ENCODE measurements at regions not wholly inside any gene's neighbourhood (a gene's known extent, or its start where the extent isn't known, plus 50 kb on each side); places are given as distances from the start of the nearest gene placed in this dataset.

DNA sequence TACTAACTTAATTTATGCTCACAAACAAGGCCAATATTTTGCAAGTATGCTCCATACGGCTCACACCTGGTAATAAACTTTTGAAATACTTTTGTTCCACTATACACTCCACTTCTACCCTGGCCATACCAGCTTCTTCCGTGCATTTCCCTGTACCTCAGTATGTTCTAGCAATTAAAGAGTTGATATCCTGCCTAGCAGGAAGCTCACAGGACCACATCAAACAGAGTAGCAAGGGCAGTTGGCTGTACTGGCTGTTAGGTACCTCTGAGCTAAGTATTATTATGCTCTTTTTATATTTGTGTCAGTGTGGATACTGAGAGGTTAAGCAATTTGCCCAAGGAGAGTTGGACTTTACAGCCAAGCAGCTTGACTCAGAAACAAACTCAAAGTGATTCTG, 257.7 kb downstream of the SLITRK6 start:
- no peak for DNase-seq (ENCODE audit: low read depth)
- no peak overlapping the region for H3K4me3 ChIP-seq (ENCODE audit: low read depth, low read length)
- TF ChIP-seq, protein P1, sequence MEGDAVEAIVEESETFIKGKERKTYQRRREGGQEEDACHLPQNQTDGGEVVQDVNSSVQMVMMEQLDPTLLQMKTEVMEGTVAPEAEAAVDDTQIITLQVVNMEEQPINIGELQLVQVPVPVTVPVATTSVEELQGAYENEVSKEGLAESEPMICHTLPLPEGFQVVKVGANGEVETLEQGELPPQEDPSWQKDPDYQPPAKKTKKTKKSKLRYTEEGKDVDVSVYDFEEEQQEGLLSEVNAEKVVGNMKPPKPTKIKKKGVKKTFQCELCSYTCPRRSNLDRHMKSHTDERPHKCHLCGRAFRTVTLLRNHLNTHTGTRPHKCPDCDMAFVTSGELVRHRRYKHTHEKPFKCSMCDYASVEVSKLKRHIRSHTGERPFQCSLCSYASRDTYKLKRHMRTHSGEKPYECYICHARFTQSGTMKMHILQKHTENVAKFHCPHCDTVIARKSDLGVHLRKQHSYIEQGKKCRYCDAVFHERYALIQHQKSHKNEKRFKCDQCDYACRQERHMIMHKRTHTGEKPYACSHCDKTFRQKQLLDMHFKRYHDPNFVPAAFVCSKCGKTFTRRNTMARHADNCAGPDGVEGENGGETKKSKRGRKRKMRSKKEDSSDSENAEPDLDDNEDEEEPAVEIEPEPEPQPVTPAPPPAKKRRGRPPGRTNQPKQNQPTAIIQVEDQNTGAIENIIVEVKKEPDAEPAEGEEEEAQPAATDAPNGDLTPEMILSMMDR (IDR thresholded peaks at IDR 0.05; ENCODE audit: control insufficient read depth, extremely low read depth, insufficient read depth), result no peak

DNA sequence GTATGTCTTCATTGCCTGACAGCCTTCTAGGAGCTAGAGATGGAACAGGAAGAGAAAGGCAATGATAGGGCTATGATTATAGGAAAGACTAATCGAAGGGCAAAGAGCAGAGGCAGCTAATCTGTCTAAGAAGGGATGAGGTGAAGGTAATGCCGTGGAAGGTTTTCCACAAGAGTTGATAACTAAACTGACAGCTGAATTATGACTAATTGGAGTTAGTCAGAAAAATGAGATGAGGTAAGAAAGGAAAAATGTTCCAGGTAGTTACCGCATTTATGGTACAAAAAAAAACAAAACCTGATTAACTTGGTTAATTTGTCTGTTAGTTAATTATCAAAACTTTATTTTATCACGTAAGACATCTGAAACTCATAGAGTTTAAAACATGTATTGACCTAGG, 260.3 kb downstream of the SLITRK6 start:
- TF ChIP-seq, protein P1 (IDR thresholded peaks at IDR 0.05; ENCODE audit: control insufficient read depth, extremely low read depth, insufficient read depth), result no peak
- no peak for DNase-seq (ENCODE audit: low read depth)
- H3K4me3 ChIP-seq (ENCODE audit: low read depth, low read length), result no peak overlapping the region

DNA sequence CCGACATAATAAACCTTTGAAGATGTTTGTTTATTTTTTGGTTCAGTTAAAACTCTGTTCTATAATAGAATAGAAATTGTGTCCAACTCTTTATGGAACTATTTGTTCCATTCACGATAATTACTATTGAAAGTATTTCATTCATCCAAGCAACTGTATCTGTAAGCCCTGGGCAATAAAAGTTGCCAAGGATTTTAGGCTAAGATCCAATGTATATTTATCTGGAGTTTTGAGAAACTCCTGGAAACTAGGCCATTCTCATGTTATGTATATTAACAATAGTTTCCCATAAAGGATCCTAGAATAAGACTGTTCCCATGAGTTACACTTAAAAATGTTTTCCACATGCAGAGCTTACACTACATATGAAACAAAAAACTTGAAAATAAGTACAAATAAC, 261.6 kb downstream of the SLITRK6 start:
- DNase-seq (ENCODE audit: low read depth), result no peak
- TF ChIP-seq, protein P1 (IDR thresholded peaks at IDR 0.05; ENCODE audit: control insufficient read depth, extremely low read depth, insufficient read depth), result no peak

DNA sequence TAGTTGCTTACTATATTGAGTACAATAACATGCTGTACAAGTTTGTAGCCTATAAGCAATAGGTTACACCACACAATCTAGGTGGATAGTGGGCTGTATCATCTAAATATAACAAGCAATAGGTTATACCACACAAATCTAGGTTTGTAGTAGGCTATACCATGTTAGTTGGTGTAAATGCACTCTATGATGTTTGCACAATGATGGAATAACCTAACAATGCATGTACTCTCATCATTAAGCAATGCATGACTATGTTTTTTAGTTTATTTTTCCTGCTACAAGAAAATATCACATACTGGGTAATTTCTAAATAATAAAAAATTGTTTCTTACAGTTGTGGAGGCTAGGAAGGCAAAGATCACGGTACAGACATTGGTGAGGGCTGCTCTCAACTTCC, 262.5 kb downstream of the SLITRK6 start:
- H3K4me3 ChIP-seq (ENCODE audit: low read depth, low read length), result no peak overlapping the region
- TF ChIP-seq, protein P1 (IDR thresholded peaks at IDR 0.05; ENCODE audit: control insufficient read depth, extremely low read depth, insufficient read depth), result no peak
- DNase-seq (ENCODE audit: low read depth), result no peak

More for the DNA sequence above, 261.6 kb downstream of the SLITRK6 start:
- no peak overlapping the region for H3K4me3 ChIP-seq (ENCODE audit: low read depth, low read length)

DNA sequence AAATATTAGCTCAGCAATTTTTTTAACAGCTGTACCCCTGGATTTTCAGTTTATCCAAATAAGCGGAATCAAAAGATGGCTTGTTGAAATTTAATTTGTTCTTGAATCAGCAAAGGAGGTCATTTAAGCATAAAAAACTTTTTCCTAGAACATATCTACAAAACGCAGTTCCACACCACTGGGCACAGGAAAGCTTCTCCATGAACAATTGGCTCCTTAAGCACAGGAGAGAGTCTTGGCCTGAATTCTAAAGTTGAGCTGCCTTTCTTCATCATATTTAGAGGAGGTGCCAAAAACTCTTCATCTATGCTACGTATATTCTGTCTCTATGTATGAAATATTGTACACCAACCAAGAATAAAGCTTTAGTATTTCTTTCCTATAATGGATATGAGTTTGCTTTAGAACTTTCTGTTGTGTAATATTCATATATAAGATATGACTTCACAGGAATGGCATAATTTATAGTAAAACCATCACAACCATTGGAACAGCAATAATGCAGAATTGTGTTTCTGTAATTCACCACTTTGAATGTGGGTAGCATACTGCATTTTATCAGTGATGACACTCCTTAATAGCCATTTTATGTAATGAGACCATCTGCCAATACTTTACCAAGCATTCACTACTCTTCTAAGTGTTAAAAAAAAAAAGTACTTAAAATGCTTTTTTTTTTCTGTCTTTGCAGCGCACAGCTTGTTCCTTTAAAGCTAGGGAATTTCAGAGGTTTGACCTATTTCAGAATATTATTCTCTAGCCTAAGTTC, 263.7 kb downstream of the SLITRK6 start:
- H3K4me3 ChIP-seq (ENCODE audit: low read depth, low read length), result no peak overlapping the region
- no peak for DNase-seq (ENCODE audit: low read depth)
- TF ChIP-seq, protein P1 (IDR thresholded peaks at IDR 0.05; ENCODE audit: control insufficient read depth, extremely low read depth, insufficient read depth), result no peak

DNA sequence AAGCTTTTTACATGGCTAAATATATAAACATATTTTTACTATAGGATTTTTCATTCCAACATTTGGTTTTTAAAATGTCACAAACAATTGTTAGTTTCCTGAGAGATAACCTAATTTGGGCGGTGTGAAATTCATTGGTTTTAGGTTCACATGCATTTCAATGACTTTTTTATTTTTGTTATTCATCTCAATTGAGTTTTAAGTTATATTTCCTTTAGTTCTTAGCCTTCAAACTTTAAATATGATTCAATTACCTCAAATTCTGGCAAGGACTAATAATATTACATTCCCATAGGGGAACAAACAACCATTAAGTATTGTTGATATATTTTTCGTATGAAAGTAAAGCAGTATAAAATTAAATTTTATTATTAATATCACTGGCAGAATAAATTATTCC, 265.3 kb downstream of the SLITRK6 start:
- DNase-seq (ENCODE audit: low read depth), result no peak
- TF ChIP-seq, protein P1 (IDR thresholded peaks at IDR 0.05; ENCODE audit: control insufficient read depth, extremely low read depth, insufficient read depth), result no peak
- no peak overlapping the region for H3K4me3 ChIP-seq (ENCODE audit: low read depth, low read length)

DNA sequence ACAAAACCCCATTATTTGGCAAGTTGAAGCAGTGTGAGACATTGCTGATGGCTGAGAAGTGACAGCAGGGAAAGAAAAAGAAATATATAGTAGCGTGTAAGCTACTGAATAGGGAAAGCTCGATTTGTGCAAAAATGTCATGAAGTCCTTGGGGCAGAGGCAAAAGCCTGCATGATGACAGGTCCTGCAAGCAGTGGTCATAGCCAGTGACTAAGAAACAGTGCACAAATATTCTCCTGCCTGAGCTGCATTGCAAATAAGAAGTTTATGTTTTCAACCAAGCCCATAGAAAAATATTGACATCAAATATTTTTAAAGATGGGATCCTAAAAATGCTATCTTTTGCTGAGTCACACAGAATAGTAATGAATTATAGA, 270.0 kb downstream of the SLITRK6 start:
- no peak overlapping the region for H3K4me3 ChIP-seq (ENCODE audit: low read depth, low read length)
- TF ChIP-seq, protein P1 (IDR thresholded peaks at IDR 0.05; ENCODE audit: control insufficient read depth, extremely low read depth, insufficient read depth), result no peak

More for the DNA sequence above, 270.0 kb downstream of the SLITRK6 start:
- no peak for DNase-seq (ENCODE audit: low read depth)

All from LNCaP clone FGC (cell line).